IPS DF 4.7 (cell line): ENCODE measurements at regions not wholly inside any gene's neighbourhood (a gene's known extent, or its start where the extent isn't known, plus 50 kb on each side); places are given as distances from the start of the nearest gene placed in this dataset.

Experiments
- DNase-seq: peaks from one replicate; pipeline ENCODE4 v3.0.0-alpha.2; 2013; ENCODE audit warnings: low spot score; ENCODE audit errors: extremely low read depth

DNA sequence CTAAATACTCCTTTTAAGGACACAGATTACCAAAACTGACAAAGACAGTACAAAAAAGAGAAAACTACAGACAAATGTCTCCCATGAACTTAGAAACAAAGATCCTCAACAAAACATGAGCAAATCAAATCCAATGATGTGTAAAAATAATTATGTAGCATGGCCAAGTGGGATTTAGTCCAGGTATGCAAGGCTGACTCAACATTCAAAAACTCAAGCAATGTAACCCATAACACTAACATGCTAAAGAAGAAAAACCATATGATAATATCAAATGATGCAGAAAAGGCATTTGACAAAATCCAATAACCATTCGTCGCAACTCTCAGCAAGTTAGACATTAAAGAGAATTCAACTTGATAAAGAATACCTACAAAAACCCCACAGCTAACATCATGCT lies 239.0 kb upstream of the KLHL29 start:
- no peak for DNase-seq

DNA sequence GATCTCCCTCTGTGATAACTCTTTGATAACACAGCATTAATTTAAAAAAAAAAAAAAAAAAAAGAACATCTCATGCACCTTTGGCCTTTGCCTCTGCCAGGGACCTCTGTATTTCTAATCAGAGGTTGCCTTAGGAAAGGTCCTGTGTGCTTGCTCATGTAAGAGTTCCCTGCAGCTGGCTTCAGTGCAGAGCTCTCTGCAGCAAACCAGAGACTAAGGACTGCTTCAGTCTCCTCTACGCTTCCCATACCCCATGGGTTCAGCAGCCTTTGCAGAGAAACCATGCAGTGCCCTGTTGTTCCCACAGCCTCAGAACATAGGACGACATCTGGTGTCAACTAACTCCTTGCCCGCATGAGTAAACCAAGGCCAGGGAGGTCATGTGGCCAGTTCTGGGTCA lies 236.6 kb upstream of the KLHL29 start:
- DNase-seq, result no peak

DNA sequence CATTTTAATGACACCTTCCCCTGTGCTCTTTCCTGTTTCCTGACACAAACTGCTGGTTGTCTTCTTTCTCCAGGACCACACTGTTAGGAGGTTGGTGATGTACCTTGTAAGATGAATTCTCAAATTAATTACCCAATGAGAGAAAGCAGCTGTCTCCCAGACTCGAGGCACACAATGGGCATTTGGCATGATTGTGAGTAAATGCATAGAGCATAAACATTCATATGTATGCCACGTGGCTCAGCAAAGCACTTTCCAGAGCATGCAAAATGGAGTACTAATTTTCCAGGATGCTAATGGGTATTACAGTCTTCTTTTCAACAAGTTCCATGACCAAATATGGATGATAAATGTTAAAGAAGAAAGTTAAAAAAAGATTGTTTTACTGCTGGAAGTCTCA lies 235.2 kb upstream of the KLHL29 start:
- DNase-seq, result no peak

DNA sequence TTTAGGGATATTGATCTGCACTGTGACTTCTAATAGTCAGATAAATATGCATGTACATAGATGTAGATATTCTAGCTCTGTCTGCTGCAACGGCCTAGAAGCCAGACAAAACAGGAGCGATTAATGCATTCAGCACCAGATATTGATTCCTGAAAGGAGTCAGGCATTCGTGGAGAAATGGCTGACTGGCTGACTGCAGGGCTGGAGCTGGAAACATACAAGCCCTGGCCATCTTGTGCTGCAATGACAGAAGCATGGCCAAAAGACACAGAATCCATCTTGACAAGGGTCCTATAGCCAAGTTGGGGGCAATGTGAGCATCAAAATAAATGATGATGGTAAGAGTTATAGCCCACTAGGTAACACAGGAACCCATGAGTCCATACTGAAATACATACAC lies 231.5 kb upstream of the KLHL29 start:
- no peak for DNase-seq

DNA sequence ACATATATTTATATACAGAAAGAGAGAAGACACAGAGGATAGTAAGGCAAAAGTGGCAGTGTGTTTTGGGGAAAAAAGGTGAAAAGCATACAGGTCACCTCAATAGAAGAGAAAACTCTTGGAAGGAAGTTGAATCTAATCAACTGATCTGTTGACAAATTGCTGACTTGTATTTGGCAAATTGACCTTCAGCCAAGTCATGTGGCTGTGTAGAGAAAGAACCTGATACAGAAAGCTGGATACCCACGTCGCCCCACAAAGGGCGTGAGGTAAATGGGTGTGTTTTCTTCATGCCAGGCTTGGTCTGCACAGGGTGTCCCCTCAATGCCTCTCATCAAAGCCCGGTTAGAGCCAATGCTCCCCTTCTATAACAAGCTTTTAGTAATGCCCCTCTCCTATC lies 230.0 kb upstream of the KLHL29 start:
- no peak for DNase-seq

DNA sequence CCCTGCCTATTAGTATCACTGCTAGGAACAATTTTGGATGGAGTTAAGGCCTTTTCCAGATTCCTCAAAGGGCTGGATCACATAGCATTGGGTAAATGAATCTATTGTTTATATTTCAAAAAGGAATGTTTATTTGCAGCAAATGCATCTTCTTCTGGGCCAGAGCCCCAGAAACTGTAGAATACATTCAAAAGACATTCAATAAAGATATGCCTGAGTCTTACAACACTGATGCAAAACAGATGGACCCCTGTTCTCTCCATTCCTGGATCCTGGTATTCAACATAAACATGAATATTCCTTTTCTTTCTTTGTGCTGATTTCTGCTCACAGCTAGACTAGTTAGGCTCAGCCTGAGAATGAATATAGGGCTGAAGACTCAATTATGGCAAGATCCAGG lies 227.2 kb upstream of the KLHL29 start:
- DNase-seq, result no peak

DNA sequence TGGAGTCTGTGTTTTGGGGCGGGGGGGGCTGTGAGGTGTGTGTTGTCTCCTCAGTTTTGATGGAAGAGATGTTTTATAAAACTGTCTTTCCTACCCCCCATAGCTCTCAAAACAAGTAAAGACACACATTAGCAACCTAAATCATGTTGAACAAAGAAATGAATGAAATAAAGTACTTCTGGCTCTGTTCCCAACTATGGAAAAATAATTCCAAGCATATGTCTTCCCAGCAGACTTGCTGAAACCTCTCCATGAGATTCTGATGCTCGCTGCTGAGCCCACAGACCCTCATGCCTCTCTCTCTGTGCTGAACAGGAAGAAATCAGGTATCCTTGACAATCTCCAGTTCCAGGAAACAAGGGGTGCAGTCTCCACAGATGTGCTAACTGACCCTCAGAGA lies 226.7 kb upstream of the KLHL29 start:
- no peak for DNase-seq

DNA sequence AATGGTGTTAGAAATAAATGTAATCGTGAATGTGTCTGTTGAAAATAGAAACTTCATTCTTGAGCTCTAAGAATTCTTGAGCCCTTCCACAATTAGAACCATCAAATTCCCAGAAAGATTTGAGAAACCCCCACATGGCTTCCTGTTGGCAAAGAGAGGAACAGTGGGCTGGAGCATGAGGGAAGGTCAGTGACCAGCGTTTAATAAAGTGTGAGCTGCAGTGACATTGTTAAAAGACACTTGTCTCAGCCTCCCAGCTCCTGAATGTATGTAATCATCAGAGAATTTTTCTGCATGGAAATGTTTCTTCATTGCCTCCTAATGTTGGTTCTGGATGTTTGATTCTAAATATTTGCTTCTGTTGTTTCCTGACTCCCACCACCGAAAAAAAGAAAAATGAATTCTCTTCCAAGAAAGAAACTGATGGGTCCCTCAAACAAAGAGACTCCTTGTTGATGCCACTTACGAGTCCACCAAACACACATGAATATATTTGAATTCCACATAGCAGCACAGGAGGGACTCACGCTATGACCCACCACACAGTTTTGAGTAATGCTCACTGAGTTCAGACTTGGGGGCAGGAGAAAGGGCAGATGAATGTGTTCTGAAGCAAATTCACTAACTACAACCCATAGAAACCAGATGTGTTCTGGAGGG lies 225.1 kb upstream of the KLHL29 start:
- no peak for DNase-seq

DNA sequence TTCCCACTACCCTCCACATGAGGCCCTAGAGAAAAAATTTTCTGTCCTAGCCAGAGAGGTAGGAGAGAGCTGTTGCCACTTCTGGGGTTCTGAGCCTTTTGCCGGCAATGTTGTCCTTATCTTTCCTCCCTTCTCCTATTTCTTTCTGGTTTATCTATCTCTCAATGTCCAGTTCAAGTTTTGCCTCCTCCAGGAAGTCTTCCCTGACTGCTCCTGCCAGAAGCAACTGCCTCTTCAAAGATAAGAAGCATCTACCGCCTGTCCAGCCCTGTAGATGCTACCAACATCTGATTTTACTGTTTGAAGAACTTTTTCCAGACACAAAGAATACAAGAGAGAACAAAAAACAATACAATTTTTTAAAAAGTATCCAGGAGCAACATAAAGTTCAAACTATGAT lies 220.8 kb upstream of the KLHL29 start:
- DNase-seq, result no peak

DNA sequence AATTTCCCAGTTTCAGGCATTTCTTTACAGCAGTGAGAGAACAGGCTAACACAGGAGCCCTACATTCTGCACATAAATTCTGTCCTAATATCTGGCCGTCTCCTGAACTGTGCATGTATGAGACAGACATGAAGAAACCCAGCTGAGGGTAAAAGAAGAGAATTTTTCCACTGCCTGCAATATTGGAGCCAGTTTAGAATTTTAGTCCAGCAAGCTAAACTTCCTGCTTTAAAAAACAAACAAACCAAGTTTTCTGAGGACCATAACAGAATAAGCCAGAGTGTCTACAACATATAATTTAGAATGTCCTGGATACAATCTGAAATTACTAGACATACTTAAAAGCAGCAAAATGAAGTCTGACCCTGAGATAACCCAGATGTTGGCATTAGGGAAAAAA lies 215.1 kb upstream of the KLHL29 start:
- DNase-seq, result no peak

DNA sequence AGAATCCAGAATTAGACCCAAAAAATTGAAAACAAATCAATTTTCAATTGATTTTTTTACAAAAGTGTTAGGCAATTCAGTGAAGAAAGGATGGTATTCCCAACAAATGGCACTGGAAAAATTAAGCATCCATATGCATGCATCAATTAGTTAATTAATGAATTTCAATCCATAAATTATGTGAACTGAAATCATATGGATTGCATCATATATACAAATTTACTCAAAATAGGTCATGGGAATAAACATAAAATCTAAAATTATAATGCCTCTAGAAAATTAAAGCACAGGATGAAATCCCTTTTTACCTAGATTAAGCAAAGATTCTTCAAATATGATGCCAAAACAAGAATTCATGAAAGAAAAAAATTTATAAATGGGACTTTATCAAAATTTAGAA lies 213.9 kb upstream of the KLHL29 start:
- no peak for DNase-seq

DNA sequence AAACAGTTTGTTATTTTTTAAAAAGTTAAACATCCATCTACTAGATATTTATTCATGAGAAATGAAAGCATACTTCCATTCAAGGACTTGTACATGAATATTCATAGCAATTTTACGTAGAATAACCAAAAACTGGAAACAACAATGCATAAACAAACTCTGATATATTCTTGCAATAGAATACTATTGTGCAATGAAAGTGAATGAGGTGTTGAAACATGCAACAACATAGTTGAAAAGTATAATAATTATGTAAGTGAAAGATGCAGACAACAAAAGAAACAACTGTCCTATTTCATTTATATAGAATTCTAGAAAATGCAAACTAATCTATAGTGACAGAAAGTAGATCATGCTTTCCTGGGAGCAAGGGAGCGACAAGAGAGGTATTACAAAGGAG lies 206.6 kb upstream of the KLHL29 start:
- no peak for DNase-seq

DNA sequence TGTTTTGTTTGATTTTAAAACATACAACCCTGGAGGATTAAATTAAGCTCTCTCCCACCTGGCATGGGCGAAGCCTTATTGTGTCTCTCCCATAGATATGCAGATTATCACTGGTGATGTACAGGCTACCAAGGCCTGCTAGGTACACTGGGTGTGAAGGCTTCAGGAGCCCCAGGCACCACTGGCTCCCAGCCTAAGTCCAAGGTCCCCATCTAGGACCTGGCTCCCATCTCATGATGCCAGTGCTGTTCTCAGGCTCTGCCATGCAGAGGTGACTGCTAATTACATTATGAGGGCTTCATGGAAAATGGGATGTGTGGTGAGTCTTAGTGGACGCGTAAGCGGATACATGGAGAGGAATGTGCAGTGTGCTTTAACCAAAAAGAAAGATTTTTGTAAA lies 201.2 kb upstream of the KLHL29 start:
- DNase-seq, result no peak

DNA sequence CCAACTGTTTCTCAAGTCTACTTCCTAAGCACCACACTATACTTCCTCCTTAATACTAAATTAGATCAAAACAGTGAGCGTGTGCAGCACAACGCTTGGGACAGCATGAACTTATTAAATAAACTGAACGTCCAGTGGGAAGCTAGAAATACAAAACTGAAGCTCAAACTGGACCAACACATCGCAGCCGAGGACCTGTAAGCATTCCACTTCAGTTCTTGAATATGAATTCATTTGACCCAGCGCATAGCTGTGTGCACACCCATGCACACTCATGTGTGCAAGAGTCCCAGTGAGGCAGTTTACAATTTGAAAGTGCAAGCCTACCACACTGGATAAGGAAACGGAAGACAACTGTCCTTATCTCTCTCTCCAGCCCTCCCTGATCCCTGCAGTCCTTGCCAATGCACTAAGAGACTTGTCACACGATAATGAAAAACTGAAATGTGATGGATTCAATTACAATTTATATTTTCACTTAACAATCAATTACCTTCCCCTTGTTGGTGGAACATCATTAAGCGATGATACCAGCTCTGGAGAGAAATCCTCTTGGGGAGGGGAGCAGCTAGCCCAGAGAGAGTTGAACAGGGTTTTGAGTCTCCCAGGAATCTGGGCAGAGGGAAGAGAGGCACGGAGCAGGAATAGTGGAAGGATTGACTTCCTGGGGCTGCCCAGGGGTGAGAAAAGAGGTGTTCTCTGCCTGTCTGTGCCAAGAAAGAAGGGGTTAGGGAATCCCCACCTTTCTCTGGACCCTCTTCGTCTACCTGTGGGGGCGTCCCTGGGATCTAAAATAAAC lies 186.5 kb upstream of the KLHL29 start:
- no peak for DNase-seq

DNA sequence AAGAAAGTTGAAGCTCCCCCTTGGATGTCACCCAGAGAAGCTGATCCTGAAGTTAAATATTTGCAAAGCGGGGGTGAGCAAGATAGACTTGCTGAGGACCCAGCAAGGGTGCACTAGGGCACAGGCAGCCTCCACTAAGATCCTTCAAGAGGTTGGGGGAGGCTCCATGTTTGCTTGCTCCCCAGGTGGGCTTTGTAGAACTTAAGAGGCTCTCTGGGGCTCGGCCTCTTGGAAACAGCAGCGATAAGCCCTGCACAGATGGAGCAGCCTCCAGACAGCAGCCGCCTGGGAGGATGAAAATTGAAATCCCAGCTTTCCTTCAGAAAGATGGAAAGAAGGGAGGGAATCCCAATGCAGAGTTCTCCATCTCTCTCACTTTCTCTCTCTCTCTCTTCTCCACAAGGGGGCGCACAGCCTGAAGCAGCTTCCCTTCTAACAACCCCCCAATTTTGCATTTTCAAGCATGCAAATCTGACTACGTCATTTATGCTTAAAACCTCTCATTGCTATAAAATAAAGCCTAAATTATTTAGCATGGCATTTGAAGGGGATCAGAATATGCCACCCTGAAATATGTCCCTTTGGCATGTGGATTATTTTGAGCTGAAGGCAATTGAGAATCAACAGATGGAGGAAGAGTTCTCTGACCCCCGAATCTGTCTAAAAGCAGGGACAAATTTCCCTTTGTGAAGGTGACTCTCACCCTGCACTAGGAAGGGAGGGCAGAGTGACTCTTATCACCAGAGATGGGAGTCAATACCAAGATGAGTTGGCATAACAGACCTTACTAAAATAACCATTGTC lies 185.7 kb upstream of the KLHL29 start:
- peak; percentile 2 for DNase-seq

DNA sequence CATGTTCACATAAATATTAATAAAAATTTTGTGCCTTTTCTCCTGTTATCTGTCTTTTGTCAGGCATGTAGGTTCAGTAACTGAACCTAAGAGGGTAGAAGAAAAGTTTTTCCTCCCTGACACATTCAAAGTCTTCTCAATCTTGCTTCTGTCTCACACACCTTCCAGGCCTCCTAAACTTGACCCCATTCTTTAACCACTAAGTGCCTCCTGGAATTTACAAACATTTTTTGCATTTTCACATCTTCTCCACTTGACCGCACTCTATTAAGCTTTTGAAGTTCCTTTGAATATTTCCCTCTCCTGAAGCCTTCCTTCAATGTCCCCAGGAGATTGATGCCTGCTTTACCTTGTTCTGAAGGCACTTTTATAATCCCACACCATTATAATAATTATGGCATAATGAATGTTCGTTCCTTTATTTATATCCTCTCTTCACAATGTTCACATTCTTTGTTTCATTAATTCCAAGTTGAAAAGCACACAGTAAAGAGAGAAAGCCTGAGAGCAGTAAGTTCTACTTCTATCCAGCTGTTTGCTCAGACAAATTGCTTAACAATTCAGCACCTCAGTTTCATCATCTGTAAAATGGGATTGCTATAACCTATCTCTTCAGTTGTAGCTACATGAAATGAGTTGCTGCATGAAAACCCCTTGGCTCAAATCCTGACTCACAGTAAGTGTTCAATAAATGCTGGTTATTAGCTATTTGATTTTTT lies 184.8 kb upstream of the KLHL29 start:
- no peak for DNase-seq

DNA sequence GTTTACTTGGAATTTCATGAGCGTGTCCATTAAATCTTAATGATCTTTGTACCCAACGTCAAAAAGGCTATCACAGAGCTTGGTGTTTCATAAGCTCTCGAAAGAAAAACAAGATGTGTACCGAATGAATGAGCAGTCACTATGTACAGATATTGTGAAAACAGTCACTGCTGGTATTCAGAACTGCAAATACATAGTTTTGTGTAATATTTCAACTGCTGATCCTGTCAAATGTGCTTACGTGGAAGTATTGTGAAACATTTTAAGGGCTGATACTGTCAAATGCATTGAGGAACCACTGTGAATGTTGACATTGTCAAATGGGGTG lies 184.2 kb upstream of the KLHL29 start:
- no peak for DNase-seq

DNA sequence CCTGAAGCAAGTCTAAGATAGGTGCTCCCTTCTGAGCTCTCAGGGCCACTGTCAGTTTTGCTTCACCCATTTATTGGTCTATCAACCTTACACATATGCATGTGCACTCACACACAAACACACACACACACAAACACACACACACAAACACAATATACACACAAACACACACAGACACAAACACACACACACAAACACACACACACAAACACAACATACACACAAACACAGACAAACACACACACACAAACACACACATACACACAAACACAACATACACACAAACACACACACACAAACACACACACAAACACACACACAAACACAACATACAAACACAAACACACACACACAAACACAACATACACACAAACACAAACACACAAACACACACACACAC lies 181.6 kb upstream of the KLHL29 start:
- no peak for DNase-seq

DNA sequence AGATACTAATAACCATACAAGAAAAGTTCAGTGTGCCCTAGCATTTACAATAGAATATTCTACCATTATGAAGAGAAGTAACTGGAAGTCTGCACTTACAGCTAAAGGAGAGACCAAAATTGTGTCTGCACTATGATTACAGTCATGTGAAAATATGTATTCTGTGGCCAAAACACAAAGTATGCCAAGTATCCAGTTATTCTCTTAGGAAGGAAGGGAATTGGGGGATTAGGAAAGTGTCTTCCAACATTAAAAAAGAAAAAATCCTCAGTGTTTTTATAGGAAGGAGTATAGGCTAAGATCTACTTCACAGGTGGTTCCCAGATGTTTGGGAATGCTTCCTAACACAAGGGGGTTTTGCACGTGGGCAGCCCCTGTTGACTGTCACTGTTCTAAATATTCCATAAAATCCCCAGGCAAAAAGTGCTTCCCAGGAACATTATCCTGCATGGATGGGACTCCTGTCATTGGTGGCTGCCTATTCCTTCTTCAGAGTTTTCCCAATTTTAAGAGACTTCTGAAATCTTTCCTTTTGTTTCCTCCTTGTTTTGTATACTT lies 180.2 kb upstream of the KLHL29 start:
- no peak for DNase-seq

DNA sequence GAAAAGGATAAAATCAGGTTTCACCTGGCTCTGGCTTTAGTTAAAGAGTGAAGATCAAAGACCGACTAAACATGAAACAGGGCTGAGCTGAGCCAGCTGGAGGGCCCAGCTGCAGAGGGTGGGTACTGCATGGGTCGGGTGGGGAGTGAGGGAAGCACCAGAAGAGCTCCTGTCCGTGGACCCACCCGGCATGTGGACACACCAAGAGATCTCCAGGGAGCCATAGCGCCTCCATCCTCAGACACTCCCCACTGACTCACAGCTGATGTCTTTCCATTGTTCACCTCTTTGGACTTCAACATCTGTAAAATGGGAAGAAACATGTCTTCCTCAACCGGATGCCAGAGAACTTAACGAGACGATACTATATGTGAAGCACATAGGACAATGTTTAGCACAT lies 178.3 kb upstream of the KLHL29 start:
- DNase-seq, result no peak

DNA sequence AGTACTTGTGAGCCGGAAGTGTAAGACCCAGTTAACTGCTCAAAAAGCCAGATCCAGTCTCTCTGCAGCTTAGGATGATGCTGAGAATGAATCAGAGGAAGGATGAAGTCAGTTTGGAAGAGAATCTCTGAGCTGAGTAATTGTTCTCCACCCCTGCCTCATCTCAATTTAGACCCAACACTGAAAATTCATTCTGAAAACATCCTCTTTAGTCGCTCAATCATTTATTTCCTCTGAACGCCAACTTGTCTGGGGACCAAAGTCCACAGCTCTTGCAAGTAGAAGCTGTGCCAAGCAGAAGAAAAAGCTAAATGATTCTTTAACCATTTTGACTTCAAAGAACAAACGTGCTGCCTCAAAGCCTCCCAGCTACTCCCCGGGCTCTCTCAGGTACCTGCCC lies 177.1 kb upstream of the KLHL29 start:
- DNase-seq, result no peak

DNA sequence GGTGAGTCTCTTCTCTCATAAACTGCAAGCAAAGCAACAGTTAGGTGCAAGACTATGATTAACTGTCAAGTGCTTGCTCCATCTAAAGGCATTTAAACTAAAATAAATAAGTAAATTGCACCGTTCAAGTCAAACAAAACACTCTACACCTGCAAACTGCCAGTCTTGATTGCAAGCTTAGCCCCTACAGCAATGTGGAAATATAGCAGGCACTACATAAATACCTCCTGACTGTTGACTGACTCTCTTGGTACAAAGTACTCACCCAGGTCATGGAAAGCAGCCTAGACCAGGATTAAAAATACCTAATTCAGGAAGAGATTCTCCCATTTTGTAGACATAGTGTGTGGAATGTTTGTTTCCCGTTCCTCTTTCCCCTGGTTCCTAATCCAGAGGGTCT lies 176.6 kb upstream of the KLHL29 start:
- no peak for DNase-seq
